HS-27A (cell line): ENCODE measurements at regions not wholly inside any gene's neighbourhood (a gene's known extent, or its start where the extent isn't known, plus 50 kb on each side); places are given as distances from the start of the nearest gene placed in this dataset.

Experiments used
- DNase-seq: peaks from one replicate; pipeline ENCODE4 v3.0.0-alpha.2; 2012; ENCODE audit warnings: low read depth, missing footprints

DNA sequence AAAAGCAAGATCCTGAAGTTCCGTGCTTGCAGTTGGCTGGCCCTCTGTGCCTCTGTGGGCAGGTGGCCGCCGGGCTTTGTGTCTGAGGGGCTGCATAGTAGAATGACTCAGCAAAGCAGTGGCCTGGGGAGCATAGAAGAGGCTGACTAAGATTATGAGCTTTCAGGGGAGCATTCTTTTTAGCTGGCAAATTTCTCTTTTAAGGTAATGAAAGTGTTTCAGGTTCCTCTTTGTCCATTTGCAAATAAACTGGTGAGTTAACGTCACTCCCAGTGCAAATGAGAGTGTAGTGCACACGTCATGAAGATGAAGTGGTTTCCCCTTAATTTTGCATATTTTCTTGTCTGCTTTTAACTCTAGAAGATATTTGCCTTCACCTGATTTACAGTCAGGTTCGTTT lies 98.6 kb downstream of the BCL2L11 start:
- DNase-seq, result no peak

DNA sequence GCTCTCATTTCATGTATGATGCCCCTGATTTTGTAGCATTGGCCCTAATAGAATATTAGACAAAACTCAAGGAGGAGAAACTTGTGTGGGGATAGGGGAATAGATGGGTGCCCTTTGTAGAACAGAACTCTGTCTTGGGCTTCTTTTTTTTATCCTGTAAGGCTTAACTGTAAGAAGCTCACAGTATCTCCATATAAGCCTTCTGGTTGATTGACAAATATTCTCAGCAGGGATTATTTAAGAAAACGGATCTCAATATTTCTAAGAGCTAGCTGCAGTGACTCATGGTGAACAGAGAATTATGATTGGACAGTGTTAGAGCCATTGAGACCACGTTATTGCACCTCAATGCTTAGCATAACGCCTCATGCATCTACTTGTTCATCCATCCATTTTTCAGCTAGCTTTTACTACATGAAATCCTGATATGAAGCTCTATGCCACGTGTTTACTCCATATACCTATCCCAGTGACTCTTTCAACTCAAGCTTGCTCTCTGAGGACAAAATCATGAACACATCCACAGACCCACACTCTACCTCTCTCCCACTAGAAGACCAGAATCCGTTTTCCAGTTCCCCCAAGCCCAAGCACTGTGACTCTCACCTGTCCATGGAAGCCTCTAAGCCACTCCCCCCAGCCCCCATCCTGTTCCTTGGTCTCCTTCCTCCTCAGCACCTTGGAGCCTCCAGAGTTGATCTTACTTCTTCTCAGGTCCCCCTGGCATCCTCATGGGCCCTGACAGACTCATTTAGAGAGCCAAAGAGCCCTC lies 99.2 kb downstream of the BCL2L11 start:
- no peak for DNase-seq

DNA sequence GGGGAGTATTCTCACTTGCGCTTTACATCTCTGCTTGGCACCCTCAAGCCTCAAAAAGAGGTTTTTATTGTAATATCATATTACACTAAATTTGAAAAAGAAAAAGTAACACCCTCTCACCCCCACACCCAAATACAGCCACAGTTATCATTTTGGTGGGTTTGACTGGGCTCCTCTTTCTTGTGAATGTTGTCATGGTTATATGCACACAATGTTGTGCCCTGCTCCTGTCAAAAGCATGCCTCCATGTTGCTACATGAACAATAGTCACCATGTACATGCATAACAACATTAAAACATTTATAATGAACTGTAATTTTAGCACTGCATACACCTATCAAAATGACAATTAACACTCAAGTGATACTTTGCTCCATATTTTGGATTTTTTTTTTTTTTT lies 100.2 kb downstream of the BCL2L11 start:
- DNase-seq, result no peak

DNA sequence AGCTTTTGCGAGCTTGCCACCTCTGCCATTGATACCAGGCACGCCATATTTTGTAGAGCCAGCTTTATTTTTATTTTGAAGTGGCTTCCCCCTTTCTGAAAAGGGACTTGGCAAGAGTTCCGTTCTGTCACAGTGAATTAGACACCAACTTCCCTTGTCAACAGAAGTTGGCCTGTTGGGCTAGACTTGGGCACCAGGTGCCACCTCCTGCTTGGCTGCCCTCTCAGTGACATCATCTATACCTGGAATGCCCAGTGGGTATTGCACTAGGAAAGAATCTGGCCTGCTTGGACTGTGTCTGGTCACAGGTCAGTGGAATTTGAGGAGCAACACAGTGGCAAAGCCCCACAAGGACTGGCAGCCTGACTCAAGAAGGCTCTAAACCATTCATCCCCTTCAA lies 101.0 kb downstream of the BCL2L11 start:
- no peak for DNase-seq

DNA sequence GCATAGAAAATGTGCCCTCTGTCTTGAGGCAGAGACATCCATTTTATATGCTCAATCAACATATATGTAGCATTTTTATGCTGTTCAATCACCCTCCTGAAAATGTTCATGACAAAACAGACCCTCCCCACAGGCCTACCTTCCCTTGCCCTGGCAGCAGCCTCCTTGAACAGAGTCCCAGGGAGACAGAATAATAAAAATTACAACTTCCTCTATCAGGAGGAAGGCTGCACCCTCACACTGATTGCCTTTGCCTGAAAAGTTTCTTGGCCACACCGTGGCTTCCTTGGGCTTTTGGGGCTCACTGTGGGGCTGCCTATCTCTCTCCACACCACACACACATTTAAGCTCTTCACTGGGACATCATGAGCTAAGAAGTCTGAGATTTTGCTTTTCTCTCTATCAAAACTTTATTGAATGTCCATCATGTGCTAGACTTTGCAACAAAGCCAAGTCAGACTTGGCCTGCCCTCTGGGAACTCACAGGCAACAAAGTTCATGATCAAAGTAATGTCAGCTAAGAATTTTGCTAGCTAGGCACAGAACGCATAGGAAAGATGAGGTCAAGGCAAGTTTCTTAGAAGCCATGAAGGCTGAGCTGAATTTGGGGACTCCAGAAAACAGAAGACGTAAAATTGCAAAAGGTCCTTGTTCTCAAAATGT lies 101.6 kb downstream of the BCL2L11 start:
- no peak for DNase-seq

DNA sequence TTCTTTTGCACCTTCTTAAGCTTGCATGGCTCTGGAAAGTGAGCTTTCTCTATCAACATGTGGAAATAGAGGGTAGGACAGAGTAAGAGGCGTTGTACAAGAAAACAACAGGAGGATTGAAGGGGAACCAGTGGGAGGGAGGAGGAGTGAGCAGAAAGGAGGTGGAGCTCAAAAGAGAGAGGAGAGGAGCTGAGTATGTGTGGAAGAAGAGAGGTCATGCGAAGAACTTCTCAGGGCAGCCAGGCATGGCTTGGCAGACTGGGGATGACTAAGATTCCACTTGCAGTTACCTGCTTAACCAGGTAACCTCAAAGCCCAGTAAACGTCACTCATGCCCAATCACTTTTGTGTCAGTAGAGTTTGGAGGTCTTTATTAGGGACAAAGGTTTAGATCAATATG lies 105.1 kb downstream of the BCL2L11 start:
- DNase-seq, result no peak

DNA sequence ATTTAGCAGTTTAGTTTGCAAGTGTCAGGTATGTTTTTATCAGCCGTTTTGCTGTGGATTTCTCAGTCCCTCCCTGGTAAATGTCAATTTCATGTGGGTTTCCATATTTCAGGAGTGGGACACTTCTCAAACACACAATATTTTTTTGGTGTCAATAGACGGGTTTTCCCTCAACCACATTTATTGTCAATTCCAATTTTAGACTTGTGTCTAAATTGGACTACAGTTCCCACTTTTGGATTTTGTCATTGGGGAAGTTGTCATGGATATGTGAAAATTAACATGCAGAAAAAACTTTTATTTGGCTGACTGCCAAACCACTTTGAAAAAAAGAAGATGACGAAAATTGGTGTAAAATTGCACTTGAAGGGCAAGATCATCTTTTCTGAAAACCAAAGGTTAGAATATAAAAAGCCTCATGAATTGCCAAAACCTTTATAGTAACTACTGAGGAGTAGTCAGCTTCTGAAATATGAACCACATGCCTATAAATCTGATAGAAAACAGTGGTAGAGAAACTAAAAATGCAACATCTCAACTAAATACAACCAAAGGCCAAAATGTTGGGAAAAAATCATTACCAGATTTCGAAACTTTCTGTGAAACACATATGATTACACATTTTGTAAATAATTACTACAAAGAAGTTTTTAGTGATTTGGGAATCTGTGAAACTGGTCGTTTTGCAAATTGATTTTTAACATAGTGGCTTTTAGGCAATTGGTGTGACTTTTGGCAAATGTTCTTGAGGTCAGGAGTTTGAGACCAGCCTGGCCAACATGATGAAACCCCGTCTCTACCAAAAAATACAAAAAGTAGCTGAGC lies 106.4 kb downstream of the BCL2L11 start:
- peak; percentile 80 for DNase-seq

DNA sequence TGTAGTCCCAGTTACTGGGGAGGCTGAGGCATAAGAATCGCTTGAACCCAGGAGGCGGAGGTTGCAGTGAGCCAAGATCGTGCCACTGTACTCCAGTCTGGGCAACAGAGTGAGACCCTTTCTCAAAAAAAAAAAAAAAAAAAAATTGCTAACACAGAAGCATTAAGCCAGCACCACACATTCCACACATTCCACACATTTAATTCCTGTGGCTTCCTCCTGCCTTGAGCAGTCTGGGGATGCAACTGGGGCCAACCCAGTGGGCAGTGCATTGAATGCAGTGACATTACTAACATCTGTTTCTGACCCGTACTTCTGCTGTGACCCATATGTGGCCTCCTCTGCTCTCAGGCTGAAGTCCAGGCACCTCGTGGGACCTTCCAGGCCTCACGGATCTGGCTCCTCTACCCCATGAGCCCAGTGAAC lies 107.0 kb downstream of the BCL2L11 start:
- DNase-seq, result peak; percentile 97

DNA sequence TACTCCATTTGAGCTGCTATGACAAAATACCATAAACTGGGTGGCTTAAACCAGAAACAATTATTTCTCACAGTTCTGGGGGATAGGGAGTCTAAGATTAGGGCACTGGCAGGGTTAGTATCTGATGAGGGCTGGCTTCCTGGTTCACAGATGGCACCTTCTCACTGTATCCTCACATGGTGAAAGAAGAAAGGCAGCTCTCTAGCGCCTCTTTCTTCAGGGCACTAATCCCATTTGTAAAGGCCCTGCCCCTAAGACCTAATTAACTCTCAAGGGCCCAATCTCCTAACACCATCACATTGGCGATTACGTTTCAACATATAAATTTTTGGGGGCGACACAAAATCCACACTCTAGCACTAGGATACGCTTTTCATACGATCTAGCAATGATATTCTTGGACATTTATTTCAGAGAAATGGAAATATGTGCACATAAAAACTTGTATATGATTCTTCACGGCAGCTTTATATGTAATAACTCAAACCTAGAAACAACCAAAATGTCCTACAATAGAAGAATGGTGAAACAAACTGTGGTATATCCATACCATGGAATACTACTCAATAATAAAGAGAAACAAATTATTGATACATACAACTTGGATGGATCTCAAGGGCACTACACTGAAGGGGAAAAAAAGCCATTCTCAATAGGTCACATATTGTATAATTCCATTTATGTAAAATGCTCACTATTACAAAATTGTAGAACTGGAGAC lies 111.0 kb downstream of the BCL2L11 start:
- no peak for DNase-seq

DNA sequence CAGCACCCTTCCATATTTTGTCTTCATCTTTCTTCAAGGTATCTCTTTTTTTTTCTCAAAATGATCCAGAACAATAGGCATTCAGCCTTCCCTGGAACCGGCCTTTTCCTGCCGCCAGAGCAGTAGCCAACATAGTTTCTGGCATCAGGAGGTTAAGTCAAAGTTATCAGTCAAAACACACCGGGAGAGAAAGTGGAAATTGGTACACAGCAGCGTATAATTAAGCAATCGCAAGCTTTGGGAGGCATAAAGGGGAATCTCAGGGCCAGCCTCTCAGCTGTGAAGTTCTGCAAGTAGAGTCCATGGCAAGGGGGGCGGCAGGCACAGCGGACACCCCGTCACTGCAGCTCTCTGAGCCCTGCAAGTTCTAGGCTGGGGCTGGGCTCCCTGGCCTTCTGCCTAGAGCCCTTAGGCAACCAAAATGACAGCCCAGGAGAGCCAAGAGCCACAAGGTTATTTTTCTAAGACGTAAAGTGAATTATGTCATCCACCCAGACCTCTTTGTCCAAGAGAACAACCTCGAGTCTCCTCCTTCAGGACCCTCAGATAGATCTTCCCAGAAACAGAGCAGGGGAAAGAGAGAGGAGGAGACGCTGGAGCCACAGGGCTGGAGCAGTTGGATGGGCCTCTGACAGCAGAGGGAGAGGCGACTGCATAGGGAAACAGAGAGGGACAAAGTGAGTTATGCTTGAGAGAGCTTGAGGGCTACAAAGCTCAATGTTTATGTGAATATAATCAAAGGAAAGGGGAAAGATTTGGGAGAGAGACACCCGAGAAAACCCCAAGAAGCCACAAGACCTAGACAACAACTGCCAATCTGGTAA lies 114.7 kb downstream of the BCL2L11 start:
- DNase-seq, result no peak

DNA sequence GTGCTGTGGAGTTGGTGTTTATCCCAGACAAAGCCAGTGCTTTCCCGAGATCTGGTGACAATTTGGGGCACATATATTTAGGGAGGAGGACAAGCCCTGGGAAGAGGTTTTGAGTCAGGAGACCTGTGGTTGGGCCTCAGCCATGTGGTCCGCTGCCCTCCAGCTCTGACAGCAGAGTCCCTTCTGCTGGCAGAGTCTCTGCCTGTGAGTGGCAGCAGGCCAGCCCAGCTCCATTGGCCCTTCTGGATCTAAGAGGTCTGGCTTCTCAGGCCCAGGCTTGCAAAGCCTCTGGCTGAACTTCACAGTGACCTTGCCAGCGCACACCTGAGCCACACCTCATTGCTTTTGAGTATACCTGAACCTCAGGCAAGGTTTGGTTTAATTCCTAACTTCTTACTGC lies 115.3 kb downstream of the BCL2L11 start:
- DNase-seq, result no peak

DNA sequence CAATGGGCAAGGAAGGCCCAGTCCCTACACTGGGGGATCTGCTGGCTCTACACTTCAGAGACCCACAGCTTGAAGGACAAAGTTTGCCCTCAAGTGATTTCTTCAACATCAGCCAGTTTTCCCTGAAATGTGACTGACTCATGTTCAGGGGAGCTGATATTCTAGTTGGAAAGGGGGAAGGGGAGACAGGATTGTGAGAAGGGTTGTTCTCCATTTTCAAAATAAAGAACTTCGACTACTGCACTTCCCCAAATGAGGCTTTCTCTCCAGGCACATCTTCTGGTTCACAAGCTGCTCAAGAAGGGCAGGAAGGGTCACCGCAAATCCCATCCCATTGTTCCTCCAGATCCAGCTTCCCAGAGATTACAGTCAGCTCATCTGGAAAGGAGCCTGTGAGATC lies 117.6 kb downstream of the BCL2L11 start:
- no peak for DNase-seq

DNA sequence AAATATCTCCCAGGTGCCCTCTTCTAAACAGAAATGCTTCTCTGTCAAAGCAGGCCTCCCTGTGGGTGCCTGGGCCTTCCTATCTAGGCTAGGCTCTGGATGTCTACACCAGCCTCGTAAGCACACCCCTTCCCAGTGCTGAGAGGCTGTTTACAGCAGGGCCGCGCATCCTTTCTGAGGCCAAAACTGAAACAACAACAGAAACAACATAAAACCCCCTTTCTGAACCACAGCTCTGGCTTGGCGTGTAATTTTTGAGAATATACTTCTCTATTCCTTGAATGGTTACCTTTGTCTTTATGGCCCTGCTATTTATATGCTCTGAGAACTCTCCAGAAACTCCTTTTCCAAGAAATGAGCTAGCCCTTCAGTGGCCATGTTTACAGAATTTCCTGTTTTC lies 118.4 kb downstream of the BCL2L11 start:
- no peak for DNase-seq

DNA sequence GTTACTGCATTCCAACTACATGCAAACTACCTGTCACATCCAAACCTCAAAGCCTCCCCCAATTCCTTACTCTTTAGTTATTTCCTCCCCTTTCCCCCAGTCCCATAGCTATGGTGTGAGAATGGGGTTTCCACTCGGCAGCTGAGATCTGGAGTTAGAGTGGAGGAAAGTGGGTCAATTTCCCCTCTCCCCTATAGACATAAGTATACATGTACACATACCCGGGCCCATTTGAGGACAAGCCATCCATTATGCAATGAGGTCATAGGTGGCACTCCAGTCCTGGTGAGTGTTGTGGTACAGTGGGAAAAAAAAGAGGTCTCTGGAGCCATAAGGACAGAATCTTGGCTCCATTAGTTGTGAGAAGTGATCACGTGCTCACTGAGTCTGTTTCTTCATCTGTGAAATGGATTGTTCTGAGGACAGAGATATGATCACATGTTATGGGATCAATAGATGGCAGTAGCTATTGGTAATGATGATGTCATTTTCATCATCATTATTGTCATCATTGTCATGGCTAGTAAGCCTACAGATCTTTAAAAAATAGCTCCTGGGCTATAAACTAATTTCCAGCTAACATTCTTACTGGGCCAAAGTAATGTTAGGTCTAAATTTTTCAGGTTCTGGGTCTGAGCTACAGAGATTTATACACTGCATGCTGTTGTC lies 119.0 kb downstream of the BCL2L11 start:
- DNase-seq, result no peak

DNA sequence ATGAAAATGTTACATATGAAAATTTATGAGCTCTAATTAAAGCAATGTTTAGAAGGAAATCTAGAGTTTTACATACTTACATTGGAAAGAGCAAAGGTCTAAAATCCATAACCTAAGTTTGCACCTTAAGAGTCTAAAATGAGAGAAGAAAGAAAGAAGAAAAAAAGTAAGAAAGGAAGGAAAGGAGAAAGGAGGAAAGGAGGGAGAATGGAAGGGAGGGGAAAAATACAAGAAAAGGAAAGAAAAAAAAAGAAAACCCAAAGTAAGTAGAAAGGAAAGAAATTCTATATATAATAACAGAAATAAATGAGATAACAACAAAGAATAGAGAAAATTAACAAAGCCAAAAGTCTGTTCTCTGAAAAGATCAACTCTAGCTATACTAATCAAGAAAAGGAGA lies 122.6 kb downstream of the BCL2L11 start:
- DNase-seq, result no peak

DNA sequence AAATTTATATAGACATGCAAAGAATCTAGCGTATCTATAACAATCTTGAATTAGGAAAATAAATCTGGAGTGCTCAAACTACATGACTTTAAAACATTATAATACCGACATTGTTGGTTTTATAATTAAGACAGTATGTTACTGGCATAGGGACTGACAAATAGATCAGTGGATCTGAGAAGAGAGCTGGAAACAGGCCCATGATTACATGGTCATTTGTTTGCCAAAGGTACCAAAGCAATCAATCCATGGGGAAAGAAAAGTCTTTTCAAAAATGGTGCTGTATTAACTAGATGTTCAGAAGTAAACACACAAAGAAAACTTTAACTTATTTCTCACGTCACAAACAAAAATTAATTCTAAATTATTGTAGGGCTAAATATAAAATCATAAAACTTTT lies 124.2 kb downstream of the BCL2L11 start:
- no peak for DNase-seq

DNA sequence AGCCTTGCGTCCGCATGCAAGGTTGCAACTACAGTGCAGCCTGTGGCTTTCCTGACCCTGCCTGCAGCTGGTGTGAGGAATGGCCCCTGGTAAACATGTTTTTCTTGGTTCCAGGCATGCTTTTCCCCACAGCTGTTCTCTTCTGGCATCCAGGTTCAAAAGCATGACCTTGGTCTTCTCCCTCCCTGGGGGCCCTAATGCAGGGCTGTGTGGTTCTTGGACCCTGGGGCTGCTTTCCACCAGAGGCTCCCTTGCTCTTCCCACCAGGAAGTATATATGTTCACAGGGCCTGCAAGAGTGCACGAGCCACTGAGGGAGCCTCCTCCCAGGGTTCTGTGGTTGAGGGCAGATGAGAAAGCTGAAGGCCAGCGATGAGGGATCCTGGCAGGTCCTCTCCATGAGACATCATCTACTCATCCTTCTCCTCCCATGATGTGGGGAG lies 125.9 kb downstream of the BCL2L11 start:
- no peak for DNase-seq

DNA sequence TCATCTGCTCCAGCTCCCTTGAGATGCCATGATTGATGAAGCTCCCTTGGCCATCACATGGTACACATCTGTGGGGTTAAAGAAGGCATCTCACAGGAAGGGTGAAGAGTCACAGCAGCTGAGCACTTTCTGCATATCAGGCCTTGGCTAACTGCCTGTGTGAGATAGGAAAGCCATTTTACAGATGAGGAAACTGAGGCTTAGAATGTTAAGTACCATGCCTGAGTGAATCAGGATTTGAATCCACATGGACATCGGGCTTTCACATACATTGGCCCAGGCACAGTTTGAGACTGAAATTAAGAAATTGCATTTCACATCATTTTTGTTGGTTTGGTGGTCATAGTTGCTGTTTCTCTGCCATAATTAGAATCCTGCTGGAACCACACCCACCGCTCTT lies 126.8 kb downstream of the BCL2L11 start:
- DNase-seq, result no peak

DNA sequence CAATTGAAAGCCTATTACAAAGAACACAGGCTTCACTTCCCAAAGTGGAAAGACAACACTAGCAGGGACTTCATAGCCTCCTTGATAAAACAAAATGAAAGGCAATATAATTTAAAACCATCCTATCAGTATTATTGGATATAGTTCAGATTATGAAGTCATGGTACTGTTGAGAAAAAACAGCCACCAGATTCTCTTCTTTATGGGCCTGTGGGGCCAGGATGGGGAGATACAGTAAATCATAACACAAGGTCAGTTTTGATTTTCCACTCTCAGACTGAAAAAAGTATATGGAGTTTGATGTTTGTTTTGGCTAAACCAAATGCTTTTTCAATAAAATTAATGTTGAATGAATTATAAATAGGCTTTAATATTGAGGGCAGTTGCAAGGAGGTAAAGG lies 129.1 kb downstream of the BCL2L11 start:
- no peak for DNase-seq

DNA sequence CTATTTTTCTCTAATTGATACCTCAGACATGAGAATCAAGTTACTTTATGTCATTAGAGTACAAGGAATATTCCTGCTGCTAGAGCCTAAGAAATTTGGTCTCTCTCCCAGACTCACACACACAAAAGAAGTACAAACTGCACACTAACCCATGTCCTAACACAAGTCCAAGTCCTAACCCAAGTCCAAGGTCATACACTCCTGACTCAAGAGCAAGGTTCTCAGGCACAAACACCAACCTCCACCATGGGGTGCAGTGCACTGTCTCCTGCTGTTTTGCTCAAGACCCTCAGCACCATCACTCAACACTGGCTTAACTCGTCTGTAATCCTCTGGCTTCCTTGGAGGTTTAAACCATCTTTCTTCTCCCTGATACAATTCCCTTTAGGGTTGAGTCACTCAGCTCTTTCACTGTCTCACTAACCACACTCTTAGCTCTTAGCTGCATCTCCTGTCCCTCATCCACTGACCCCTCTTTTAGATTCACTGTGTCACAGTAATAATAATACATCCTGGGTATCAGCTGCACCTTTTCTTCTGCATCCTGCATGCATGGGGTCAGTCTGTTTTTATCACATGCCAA lies 129.8 kb downstream of the BCL2L11 start:
- DNase-seq, result no peak
